Hepatocyte (in vitro differentiated cells): ENCODE measurements at regions not wholly inside any gene's neighbourhood (a gene's known extent, or its start where the extent isn't known, plus 50 kb on each side); places are given as distances from the start of the nearest gene placed in this dataset.

Experiments used
- DNase-seq: peaks from one replicate; pipeline ENCODE4 v3.0.0-alpha.2; 2016; ENCODE audit warnings: low spot score
- H2AFZ ChIP-seq: fragments of 200-600 bp; sonication (generic); 2 replicates; pipeline ENCODE4 v1.6.0; 2016; ENCODE audit warnings: antibody characterized with exemption, mild to moderate bottlenecking
- H3K27ac ChIP-seq: fragments of 200-600 bp; sonication (generic); 2 replicates; pipeline ENCODE4 v1.5.1; 2016; ENCODE audit warnings: mild to moderate bottlenecking
- H3K27me3 ChIP-seq: fragments of 200-600 bp; sonication (generic); 2 replicates; pipeline ENCODE4 v1.6.1; 2016
- H3K36me3 ChIP-seq: fragments of 200-600 bp; sonication (generic); replicated peaks from 2 replicates; pipeline ENCODE4 v1.5.1; 2016; ENCODE audit warnings: low read depth; ENCODE audit not compliant: insufficient read depth
- H3K4me1 ChIP-seq: fragments of 200-600 bp; sonication (generic); 2 replicates; pipeline ENCODE4 v1.5.1; 2016; ENCODE audit warnings: mild to moderate bottlenecking, moderate library complexity; ENCODE audit not compliant: insufficient read depth
- H3K4me2 ChIP-seq: fragments of 200-600 bp; sonication (generic); 2 replicates; pipeline ENCODE4 v1.6.0; 2016
- H3K4me3 ChIP-seq: fragments of 200-600 bp; sonication (generic); 2 replicates; pipeline ENCODE4 v1.5.1; 2016; ENCODE audit warnings: mild to moderate bottlenecking
- H3K79me2 ChIP-seq: fragments of 200-600 bp; sonication (generic); 2 replicates; pipeline ENCODE4 v1.6.0; 2017; ENCODE audit warnings: mild to moderate bottlenecking
- H3K9me2 ChIP-seq: fragments of 200-600 bp; sonication (generic); replicated peaks from 2 replicates; pipeline ENCODE4 v1.6.0; 2017; ENCODE audit warnings: mild to moderate bottlenecking; ENCODE audit not compliant: insufficient read depth
- H3K9me3 ChIP-seq: fragments of 200-600 bp; sonication (generic); 2 replicates; pipeline ENCODE4 v1.5.1; 2016; ENCODE audit warnings: low read depth, mild to moderate bottlenecking
- H4K20me1 ChIP-seq: fragments of 200-600 bp; sonication (generic); 2 replicates; pipeline ENCODE4 v1.6.0; 2016; ENCODE audit warnings: mild to moderate bottlenecking; ENCODE audit not compliant: insufficient read depth, poor library complexity, severe bottlenecking
- CTCF ChIP-seq: fragments of 200-600 bp; sonication (generic); IDR thresholded peaks from 2 replicates; pipeline ENCODE4 v1.5.1; 2016; ENCODE audit warnings: antibody characterized with exemption, mild to moderate bottlenecking; ENCODE audit not compliant: poor library complexity
- EZH2 ChIP-seq: fragments of 200-600 bp; sonication (generic); IDR thresholded peaks from 2 replicates; pipeline ENCODE4 v1.6.1; 2016; ENCODE audit warnings: antibody characterized with exemption, mild to moderate bottlenecking, borderline replicate concordance
- EZH2phosphoT487 ChIP-seq: fragments of 200-600 bp; sonication (generic); IDR thresholded peaks from one replicate; pipeline ENCODE4 v1.6.1; 2018; ENCODE audit warnings: antibody characterized with exemption, mild to moderate bottlenecking, low read depth, moderate library complexity; ENCODE audit not compliant: unreplicated experiment, severe bottlenecking
- WGBS: methylation state at CpG from one replicate; pipeline ENCODE4 v1.1.6; 2016; ENCODE audit warnings: low lambda C conversion rate; ENCODE audit errors: missing lambda C conversion rate; 5-methylcytosine and 5-hydroxymethylcytosine counted together

GRCh38 chr12:108442910-108443309 is 72.2 kb upstream of the FICD start:
- DNase-seq: no peak
- no peaks in the 10 kb centered on the region for H3K9me3 ChIP-seq
- H3K27me3 ChIP-seq: peaks cover 5% of the 10 kb centered on the region
- no peak overlapping the region for H3K4me2 ChIP-seq
- H3K27ac ChIP-seq: no peak overlapping the region
- H3K4me3 ChIP-seq: no peak overlapping the region
- peaks cover 4% of the 10 kb centered on the region for H3K4me1 ChIP-seq
- no peaks in the 10 kb centered on the region for H3K79me2 ChIP-seq
- H4K20me1 ChIP-seq: no peaks in the 10 kb centered on the region
- 86% methylated on average over 8 of the region's 8 CpGs for WGBS
- no peak overlapping the region for H2AFZ ChIP-seq
- no peaks in the 10 kb centered on the region for H3K9me2 ChIP-seq
- no peak for TF ChIP-seq EZH2phosphoT487
- no peak for TF ChIP-seq CTCF
- no peak for TF ChIP-seq EZH2
- H3K36me3 ChIP-seq: no peaks in the 10 kb centered on the region

GRCh38 chr12:108442067-108442466 is 73.0 kb upstream of the FICD start:
- Histone ChIP-seq H3K27me3 (peaks cover 5% of the 10 kb centered on the region), H4K20me1 (no peaks in the 10 kb centered on the region), H3K9me3 (no peaks in the 10 kb centered on the region), H2AFZ (no peak overlapping the region), H3K4me3 (no peak overlapping the region), H3K4me2 (no peak overlapping the region), H3K36me3 (no peaks in the 10 kb centered on the region), H3K79me2 (no peaks in the 10 kb centered on the region), H3K9me2 (no peaks in the 10 kb centered on the region), H3K27ac (no peak overlapping the region), H3K4me1 (peaks cover 4% of the 10 kb centered on the region)
- TF ChIP-seq EZH2: no peak
- no peak for DNase-seq
- WGBS: 23% methylated on average over 3 of the region's 3 CpGs

GRCh38 chr12:108441549-108441948 is 73.5 kb upstream of the FICD start:
- no peaks in the 10 kb centered on the region for H3K79me2 ChIP-seq
- no peaks in the 10 kb centered on the region for H3K36me3 ChIP-seq
- no peaks in the 10 kb centered on the region for H4K20me1 ChIP-seq
- H3K27me3 ChIP-seq: peaks cover 5% of the 10 kb centered on the region
- TF ChIP-seq EZH2 (no peak), CTCF (no peak), EZH2phosphoT487 (no peak)
- H3K27ac ChIP-seq: no peak overlapping the region
- no peak for DNase-seq
- H3K4me2 ChIP-seq: no peak overlapping the region
- no peaks in the 10 kb centered on the region for H3K9me3 ChIP-seq
- peaks cover 2% of the 10 kb centered on the region for H3K4me1 ChIP-seq
- WGBS: 48% methylated on average over 4 of the region's 4 CpGs
- no peak overlapping the region for H3K4me3 ChIP-seq
- no peak overlapping the region for H2AFZ ChIP-seq
- no peaks in the 10 kb centered on the region for H3K9me2 ChIP-seq

DNA sequence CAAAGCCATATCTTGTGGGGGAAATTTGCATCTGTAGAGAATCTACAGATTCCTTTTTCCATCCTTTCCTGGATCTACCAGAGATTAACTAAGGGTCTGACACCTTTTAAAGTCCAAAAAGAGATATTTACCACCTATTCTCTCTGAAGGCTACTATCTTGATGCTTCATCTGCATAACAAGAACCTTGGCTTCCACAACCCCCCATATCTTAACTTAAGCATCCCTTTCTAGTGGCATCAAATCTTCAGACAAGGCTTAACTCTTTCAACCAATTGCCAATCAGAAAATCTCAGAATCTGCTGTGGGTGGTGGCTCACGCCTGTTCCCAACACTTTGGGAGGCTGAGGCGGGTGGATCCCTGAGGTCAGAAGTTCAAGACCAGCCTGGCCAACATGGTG is 74.3 kb upstream of the FICD start:
- WGBS: 74% methylated on average over 2 of the region's 2 CpGs
- Histone ChIP-seq H3K9me2 (no peaks in the 10 kb centered on the region), H3K4me2 (no peak overlapping the region), H3K27ac (no peak overlapping the region), H3K4me1 (no peaks in the 10 kb centered on the region), H2AFZ (no peak overlapping the region), H3K4me3 (no peak overlapping the region), H3K79me2 (no peaks in the 10 kb centered on the region), H4K20me1 (no peaks in the 10 kb centered on the region), H3K9me3 (no peaks in the 10 kb centered on the region), H3K36me3 (no peaks in the 10 kb centered on the region), H3K27me3 (peaks cover 5% of the 10 kb centered on the region)
- TF ChIP-seq EZH2: no peak
- TF ChIP-seq EZH2phosphoT487: no peak
- no peak for TF ChIP-seq CTCF
- no peak for DNase-seq
